Mesendoderm (in vitro differentiated cells): ENCODE measurements at regions not wholly inside any gene's neighbourhood (a gene's known extent, or its start where the extent isn't known, plus 50 kb on each side); places are given as distances from the start of the nearest gene placed in this dataset.

Experiments
- DNase-seq: peaks from one replicate; pipeline ENCODE4 v3.0.0; 2013
- H2AK5ac ChIP-seq: 2 replicates; pipeline ENCODE4 v1.6.1; 2013; ENCODE audit warnings: low read length, inconsistent platforms
- H2BK120ac ChIP-seq: 2 replicates; pipeline ENCODE4 v1.6.1; 2013; ENCODE audit warnings: low read depth, mild to moderate bottlenecking, low read length, moderate library complexity, mixed read lengths
- H2BK15ac ChIP-seq: replicated peaks from 2 replicates; pipeline ENCODE4 v1.6.1; 2013; ENCODE audit warnings: low read depth, mild to moderate bottlenecking, moderate library complexity
- H2BK5ac ChIP-seq: 2 replicates; pipeline ENCODE4 v1.6.1; 2013; ENCODE audit warnings: low read length, inconsistent platforms
- H3K18ac ChIP-seq: 2 replicates; pipeline ENCODE4 v1.6.1; 2013; ENCODE audit warnings: mild to moderate bottlenecking, low read length, mixed read lengths
- H3K23ac ChIP-seq: one replicate; pipeline ENCODE4 v1.6.1; 2013; ENCODE audit warnings: low read length
- H3K27ac ChIP-seq: 2 replicates; pipeline ENCODE4 v1.5.1; 2013; ENCODE audit warnings: low read depth, mild to moderate bottlenecking, inconsistent platforms, low read length, moderate library complexity
- H3K27me3 ChIP-seq: 2 replicates; pipeline ENCODE4 v1.6.1; 2013; ENCODE audit warnings: low read length, control low read depth, mild to moderate bottlenecking, inconsistent platforms; ENCODE audit not compliant: insufficient read depth, poor library complexity
- H3K36me3 ChIP-seq: 2 replicates; pipeline ENCODE4 v1.6.1; 2013; ENCODE audit warnings: low read length, inconsistent platforms; ENCODE audit not compliant: control insufficient read depth, insufficient read depth
- H3K4ac ChIP-seq: one replicate; pipeline ENCODE4 v1.6.1; 2013; ENCODE audit warnings: low read depth, mild to moderate bottlenecking, low read length, moderate library complexity
- H3K4me1 ChIP-seq: 2 replicates; pipeline ENCODE4 v1.6.1; 2013; ENCODE audit warnings: low read depth, low read length, inconsistent platforms; ENCODE audit not compliant: control insufficient read depth
- H3K4me2 ChIP-seq: 2 replicates; pipeline ENCODE4 v1.6.1; 2013; ENCODE audit warnings: low read length
- H3K4me3 ChIP-seq: 2 replicates; pipeline ENCODE4 v1.5.1; 2013; ENCODE audit warnings: mild to moderate bottlenecking, low read length
- H3K56ac ChIP-seq: one replicate; pipeline ENCODE4 v1.6.1; 2013; ENCODE audit warnings: low read length
- H3K79me1 ChIP-seq: 2 replicates; pipeline ENCODE4 v1.6.1; 2013; ENCODE audit warnings: low read length, inconsistent platforms
- H3K79me2 ChIP-seq: 2 replicates; pipeline ENCODE4 v1.6.1; 2013; ENCODE audit warnings: mild to moderate bottlenecking, low read length; ENCODE audit not compliant: control insufficient read depth, insufficient read depth
- H3K9ac ChIP-seq: 2 replicates; pipeline ENCODE4 v1.6.1; 2013; ENCODE audit warnings: low read length, inconsistent platforms
- H4K5ac ChIP-seq: one replicate; pipeline ENCODE4 v1.6.1; 2013; ENCODE audit warnings: low read length
- H4K8ac ChIP-seq: one replicate; pipeline ENCODE4 v1.6.1; 2013; ENCODE audit warnings: low read depth, mild to moderate bottlenecking, control low read depth, low read length, moderate library complexity
- WGBS: extraction: QIAGEN DNeasy Blood & Tissue Kit; methylation state at CpG from one replicate; pipeline ENCODE4 v1.1.7; 2013; ENCODE audit warnings: low lambda C conversion rate, missing lambda C conversion rate; ENCODE audit not compliant: insufficient coverage; ENCODE audit errors: extremely low coverage; 5-methylcytosine and 5-hydroxymethylcytosine counted together

DNA sequence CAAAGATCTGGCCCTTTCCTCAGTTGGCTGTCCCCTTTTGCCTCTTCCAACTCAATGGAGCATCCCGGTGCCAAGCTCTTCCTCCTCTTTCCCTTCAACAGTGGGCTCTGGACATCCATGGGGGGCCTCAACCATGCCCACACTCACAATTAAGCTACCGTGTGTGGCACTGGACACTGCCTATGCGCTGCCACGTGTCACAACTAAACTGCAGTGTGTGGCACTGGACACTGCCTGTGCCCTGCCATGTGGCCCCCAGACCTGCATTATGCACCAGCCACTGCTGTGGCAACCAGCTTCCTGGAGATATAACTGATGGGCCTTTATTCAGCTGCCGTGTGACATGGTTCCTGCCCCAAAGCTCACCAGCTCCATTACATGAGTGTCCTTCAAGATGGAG lies 179.1 kb downstream of the KCNA5 start:
- H3K27me3 ChIP-seq = no peaks in the 10 kb centered on the region
- WGBS = no CpG with 5 or more reads among the region's 5 CpGs

DNA sequence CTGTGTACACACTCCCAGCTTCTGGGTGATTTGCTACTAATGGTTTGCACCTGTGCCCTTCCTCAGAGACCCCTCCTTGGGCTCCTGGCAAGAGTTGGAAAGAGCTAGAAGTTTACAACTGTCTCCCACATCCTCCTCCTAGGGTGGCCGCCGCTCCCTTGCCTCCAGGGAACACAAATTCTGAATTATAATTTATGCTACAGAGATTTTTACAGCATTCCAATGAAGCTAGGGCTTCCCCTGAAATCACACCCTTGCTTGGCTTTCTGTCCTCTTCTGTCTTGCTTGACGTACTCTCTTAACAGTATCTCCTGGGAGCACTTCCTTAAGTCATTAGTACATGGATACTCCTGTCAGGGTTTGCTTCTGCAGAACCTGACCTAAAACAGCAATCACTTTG lies 180.2 kb downstream of the KCNA5 start:
- Histone ChIP-seq H3K27me3 (no peaks in the 10 kb centered on the region), H3K36me3 (no peaks in the 10 kb centered on the region), H3K4me3 (no peak overlapping the region), H2BK120ac (no peak overlapping the region), H3K4ac (no peak overlapping the region), H3K4me2 (no peak overlapping the region), H3K79me1 (no peaks in the 10 kb centered on the region), H3K27ac (no peak overlapping the region), H4K8ac (no peak overlapping the region), H2BK5ac (no peak overlapping the region), H2AK5ac (no peak overlapping the region), H3K4me1 (peaks cover 13% of the 10 kb centered on the region), H3K56ac (no peak overlapping the region), H3K18ac (no peak overlapping the region), H2BK15ac (no peak overlapping the region), H3K79me2 (no peaks in the 10 kb centered on the region), H3K9ac (no peak overlapping the region), H3K23ac (no peak overlapping the region), H4K5ac (no peak overlapping the region)
- no peak for DNase-seq
- no CpG with 5 or more reads among the region's 3 CpGs for WGBS

More for the DNA sequence above, 179.1 kb downstream of the KCNA5 start:
- Histone ChIP-seq H3K79me1 (no peaks in the 10 kb centered on the region), H3K4me3 (no peak overlapping the region), H3K4ac (no peak overlapping the region), H2BK15ac (no peak overlapping the region), H2BK5ac (no peak overlapping the region), H2BK120ac (no peak overlapping the region), H3K27ac (no peak overlapping the region), H3K36me3 (no peaks in the 10 kb centered on the region), H3K18ac (no peak overlapping the region), H4K8ac (no peak overlapping the region), H3K9ac (no peak overlapping the region), H3K56ac (no peak overlapping the region), H3K79me2 (no peaks in the 10 kb centered on the region), H4K5ac (no peak overlapping the region), H3K4me1 (peaks cover 13% of the 10 kb centered on the region), H3K23ac (no peak overlapping the region), H3K4me2 (no peak overlapping the region), H2AK5ac (no peak overlapping the region)
- DNase-seq = no peak

DNA sequence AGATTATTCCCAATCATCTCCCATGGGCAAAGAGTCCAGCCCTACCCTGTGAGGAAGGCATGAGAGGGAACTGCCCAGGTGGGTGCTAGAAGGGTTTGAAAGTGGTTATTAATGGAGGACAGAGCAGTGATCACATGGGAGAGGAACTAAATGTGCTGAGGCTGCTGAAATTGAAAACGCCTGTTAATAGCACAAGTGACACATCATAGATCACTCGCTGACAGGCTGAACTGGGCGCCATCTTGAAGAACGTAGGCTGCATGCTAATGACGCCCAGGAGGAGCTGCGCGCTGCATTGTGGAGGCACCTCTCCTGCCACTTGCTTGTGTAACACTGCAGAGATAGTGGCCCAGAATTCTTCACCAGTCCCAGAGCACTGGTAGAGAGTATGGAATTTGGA lies 182.9 kb downstream of the KCNA5 start:
- no peaks in the 10 kb centered on the region for H3K79me1 ChIP-seq
- H2AK5ac ChIP-seq = no peak overlapping the region
- no peak overlapping the region for H2BK15ac ChIP-seq
- H3K4ac ChIP-seq = no peak overlapping the region
- peaks cover 6% of the 10 kb centered on the region for H3K4me1 ChIP-seq
- no peaks in the 10 kb centered on the region for H3K79me2 ChIP-seq
- no peak overlapping the region for H3K27ac ChIP-seq
- no peak overlapping the region for H3K18ac ChIP-seq
- H2BK120ac ChIP-seq = no peak overlapping the region
- no peaks in the 10 kb centered on the region for H3K27me3 ChIP-seq
- H4K8ac ChIP-seq = no peak overlapping the region
- no peak for DNase-seq
- H3K36me3 ChIP-seq = no peaks in the 10 kb centered on the region
- no peak overlapping the region for H3K9ac ChIP-seq
- no peak overlapping the region for H3K4me2 ChIP-seq
- no CpG with 5 or more reads among the region's 7 CpGs for WGBS
- H4K5ac ChIP-seq = no peak overlapping the region
- H2BK5ac ChIP-seq = no peak overlapping the region
- H3K4me3 ChIP-seq = no peak overlapping the region
- H3K23ac ChIP-seq = no peak overlapping the region
- H3K56ac ChIP-seq = no peak overlapping the region

DNA sequence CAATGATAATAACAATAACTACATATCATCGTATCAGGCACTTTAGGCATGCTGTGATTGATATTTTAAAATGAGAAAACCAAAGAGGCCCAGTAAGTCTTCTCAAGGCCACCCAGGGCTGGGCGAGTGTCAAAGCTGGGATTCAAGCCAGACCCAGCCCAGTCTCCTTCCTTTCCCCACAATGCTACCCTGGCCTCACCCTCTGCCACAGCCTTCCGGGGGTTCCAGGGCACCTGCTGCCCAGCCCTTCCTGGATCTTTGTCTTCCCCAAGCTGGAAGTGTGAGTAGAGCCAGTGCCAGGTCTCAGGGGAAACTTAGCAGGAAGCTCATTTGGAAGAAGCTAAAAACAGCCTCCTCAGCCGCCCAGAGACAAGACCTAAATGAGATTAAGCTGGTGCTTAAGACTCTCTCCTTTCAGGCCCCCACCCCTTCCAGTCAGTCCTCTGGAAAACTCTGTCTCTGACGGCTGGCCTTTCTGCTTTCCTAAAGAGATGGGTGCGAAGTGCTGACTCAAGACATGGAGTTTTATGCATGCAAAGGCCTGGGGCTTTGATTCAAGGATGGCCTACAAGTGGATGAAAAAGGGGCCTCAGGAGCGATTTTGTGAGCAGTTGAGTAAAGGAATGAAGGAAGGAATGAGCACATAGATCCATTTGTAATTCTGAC lies 184.2 kb downstream of the KCNA5 start:
- no peak overlapping the region for H3K4ac ChIP-seq
- no peak overlapping the region for H2AK5ac ChIP-seq
- no peaks in the 10 kb centered on the region for H3K27me3 ChIP-seq
- no peak overlapping the region for H3K9ac ChIP-seq
- no peak overlapping the region for H4K5ac ChIP-seq
- no peak overlapping the region for H4K8ac ChIP-seq
- no peaks in the 10 kb centered on the region for H3K79me1 ChIP-seq
- H3K79me2 ChIP-seq = no peaks in the 10 kb centered on the region
- no peak overlapping the region for H2BK5ac ChIP-seq
- H2BK120ac ChIP-seq = no peak overlapping the region
- H3K36me3 ChIP-seq = no peaks in the 10 kb centered on the region
- no peak overlapping the region for H3K4me2 ChIP-seq
- H3K27ac ChIP-seq = no peak overlapping the region
- no peak overlapping the region for H3K18ac ChIP-seq
- no peak for DNase-seq
- no peaks in the 10 kb centered on the region for H3K4me1 ChIP-seq
- no CpG with 5 or more reads among the region's 7 CpGs for WGBS
- H3K4me3 ChIP-seq = no peak overlapping the region
- no peak overlapping the region for H3K23ac ChIP-seq
- H3K56ac ChIP-seq = no peak overlapping the region
- H2BK15ac ChIP-seq = no peak overlapping the region

DNA sequence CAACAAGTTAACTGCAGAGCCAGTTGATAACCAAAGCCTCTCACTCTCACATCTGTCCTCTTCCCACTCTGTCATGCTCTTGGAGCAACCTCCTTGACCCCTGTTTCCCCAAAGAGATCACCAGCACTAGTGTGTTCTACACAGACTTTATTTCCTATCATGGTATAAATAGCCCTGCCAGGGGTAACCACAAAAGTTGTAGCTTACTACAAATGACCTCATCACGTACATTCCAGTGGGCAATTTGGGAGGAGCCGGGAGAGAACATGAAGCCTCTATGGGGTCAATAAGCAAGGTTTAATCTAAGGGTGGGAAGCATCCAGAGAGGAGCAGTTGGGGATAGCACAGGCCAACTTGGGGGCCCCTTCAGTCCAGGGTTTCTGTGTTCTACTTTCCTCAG lies 186.5 kb downstream of the KCNA5 start:
- Histone ChIP-seq H2BK5ac (no peak overlapping the region), H3K56ac (no peak overlapping the region), H3K27ac (no peak overlapping the region), H4K5ac (no peak overlapping the region), H3K27me3 (no peaks in the 10 kb centered on the region), H2AK5ac (no peak overlapping the region), H3K4me3 (no peak overlapping the region), H3K4me1 (no peaks in the 10 kb centered on the region), H4K8ac (no peak overlapping the region), H3K4me2 (no peak overlapping the region), H2BK120ac (no peak overlapping the region), H3K9ac (no peak overlapping the region), H3K79me2 (no peaks in the 10 kb centered on the region), H3K23ac (no peak overlapping the region), H3K18ac (no peak overlapping the region), H3K4ac (no peak overlapping the region), H3K79me1 (no peaks in the 10 kb centered on the region), H2BK15ac (no peak overlapping the region), H3K36me3 (no peaks in the 10 kb centered on the region)
- no peak for DNase-seq
- WGBS = no CpG with 5 or more reads among the region's 2 CpGs

DNA sequence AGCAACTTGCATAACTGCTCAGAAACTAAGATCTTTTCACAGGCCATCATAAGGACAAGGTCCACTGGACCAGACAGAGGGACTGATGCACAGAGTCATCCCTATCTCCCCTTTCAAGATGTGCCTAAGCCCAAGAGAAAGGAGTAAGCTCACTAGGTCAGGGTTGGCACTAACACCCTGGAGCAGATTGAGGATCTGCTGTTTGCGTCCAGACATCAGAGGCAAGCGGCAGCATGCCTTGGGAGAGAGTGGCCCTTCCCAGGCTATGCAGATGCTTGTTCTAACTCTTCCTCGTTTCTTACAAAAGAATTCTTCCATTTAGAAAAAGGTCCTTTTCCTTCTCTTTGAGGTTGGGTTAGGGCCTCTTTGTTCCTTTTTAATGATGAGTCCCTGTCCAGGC lies 187.2 kb downstream of the KCNA5 start:
- Histone ChIP-seq H2BK15ac (no peak overlapping the region), H3K4me2 (no peak overlapping the region), H3K27me3 (no peaks in the 10 kb centered on the region), H3K79me2 (no peaks in the 10 kb centered on the region), H3K4ac (no peak overlapping the region), H2BK5ac (no peak overlapping the region), H3K4me1 (no peaks in the 10 kb centered on the region), H3K4me3 (no peak overlapping the region), H3K23ac (no peak overlapping the region), H3K56ac (no peak overlapping the region), H4K5ac (no peak overlapping the region), H4K8ac (no peak overlapping the region), H3K79me1 (no peaks in the 10 kb centered on the region), H2AK5ac (no peak overlapping the region), H3K9ac (no peak overlapping the region), H2BK120ac (no peak overlapping the region), H3K18ac (no peak overlapping the region), H3K27ac (no peak overlapping the region), H3K36me3 (no peaks in the 10 kb centered on the region)
- no CpG with 5 or more reads among the region's 3 CpGs for WGBS
- no peak for DNase-seq
